C4-2B (cell line): ENCODE measurements at regions not wholly inside any gene's neighbourhood (a gene's known extent, or its start where the extent isn't known, plus 50 kb on each side); places are given as distances from the start of the nearest gene placed in this dataset.

Experiments used
- H3K27ac ChIP-seq: fragments of 450-650 bp; 2 replicates; pipeline ENCODE4 v1.5.1; 2017
- CTCF ChIP-seq: fragments of 450-650 bp; conservative IDR thresholded peaks from 2 replicates; pipeline ENCODE4 v1.5.1; 2017; ENCODE audit warnings: mild to moderate bottlenecking
- ZFX ChIP-seq: fragments of 450-650 bp; IDR thresholded peaks from 2 replicates; pipeline ENCODE4 v1.6.1; 2017

- no peak overlapping the region for H3K27ac ChIP-seq
- no peak for TF ChIP-seq CTCF
- no peak for TF ChIP-seq ZFX
These were observed 748.1 kb downstream of the DACH1 start for GRCh38 chr13:71118779-71119364.

- H3K27ac ChIP-seq: no peak overlapping the region
- no peak for TF ChIP-seq CTCF
- no peak for TF ChIP-seq ZFX
These were observed 749.1 kb downstream of the DACH1 start for GRCh38 chr13:71117920-71118319.

DNA sequence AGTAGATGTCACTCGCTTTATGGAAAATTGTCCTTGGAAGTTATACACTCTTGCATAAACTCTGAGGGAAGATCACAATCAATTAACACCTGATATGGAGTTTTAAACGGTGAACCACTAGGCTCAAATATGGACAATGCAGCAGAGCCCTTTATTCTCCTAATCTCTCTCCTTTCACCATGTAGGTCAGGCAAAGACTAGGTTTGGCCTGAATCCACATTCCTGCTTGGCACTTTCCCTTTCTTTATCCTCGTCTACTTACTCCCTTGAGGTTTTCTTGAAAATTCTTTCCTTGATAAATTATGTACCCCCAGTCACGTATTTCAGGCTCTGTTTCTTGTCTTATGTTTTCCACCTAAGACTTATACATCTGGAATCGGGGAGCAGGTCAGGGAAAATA is 751.7 kb downstream of the DACH1 start:
- no peak overlapping the region for H3K27ac ChIP-seq
- no peak for TF ChIP-seq ZFX
- no peak for TF ChIP-seq CTCF

DNA sequence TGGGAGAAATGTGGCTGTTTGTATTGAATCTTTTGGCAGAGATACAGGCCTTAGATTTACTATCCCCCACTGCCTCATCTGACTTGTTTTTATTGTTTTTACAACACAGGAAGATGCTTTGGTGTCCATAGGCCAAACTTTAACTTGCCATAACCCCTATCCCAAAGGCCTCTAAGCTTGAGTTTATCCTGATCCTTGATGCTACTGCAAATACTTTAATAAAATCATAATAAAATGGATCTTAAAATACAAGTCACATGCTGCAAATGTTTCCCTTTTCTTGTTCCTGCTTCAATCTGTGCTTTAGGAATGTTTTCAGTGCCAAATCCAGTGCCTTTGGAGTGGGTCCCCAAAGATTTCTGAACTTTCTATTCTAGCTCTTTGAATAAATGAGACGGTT is 770.6 kb downstream of the DACH1 start:
- TF ChIP-seq CTCF (no peak), ZFX (no peak)
- no peak overlapping the region for H3K27ac ChIP-seq

DNA sequence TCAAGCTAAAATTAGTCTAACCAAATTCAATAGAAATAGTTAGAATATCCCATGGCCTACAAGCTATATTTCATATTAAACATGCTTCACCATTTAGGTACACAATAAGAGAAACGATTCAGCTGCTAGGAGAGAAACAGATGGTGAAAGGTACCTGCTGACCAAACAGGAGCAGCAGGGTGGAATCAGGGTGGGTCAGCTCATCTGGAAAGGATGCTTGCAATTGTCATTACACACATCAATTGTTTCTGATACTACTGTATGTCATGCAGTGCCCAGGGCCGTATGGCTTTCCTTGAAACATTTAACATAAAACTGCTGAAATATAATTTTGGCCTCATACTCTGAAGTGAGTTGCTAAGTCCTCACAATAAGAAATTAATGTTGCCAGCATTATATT is 776.0 kb downstream of the DACH1 start:
- no peak overlapping the region for H3K27ac ChIP-seq
- TF ChIP-seq CTCF: no peak
- TF ChIP-seq ZFX: no peak

DNA sequence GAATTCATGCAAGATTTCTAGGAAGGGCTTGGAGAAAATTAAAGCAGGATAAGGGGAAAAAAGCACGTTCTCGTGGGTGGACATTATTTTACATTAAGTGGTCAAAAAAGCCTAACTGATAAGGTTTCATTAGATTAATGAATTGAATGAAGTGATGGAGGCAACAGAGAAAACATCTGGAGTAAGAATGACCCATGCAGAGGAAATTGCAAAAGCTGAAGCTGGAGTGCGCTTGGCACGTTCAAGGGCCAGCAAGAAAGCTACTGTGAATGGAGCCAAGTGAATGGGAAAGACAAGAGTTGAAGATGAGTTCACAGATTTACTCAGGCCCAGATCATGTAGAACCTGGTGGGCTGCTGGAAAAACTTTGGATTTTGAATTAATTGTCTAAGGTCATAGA is 777.9 kb downstream of the DACH1 start:
- H3K27ac ChIP-seq: no peak overlapping the region
- TF ChIP-seq ZFX: no peak

DNA sequence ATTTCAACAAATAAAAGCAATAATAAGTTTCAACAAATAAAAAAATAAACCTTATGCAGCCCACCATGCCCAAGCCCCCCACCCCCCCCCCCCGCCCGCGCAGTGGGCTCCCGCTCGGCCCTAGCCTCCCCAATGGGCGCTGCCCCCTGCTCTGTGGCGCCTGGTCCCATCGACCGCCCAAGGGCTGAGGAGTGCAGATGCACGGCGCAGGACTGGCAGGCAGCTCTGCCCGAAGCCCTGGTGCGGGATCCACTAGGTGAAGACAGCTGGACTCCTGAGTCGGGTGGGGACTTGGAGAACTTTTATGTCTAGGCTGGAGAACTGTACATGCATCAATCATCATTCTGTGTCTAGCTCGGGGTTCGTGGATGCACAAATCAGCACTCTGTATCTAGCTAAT is 779.6 kb downstream of the DACH1 start:
- no peak for TF ChIP-seq ZFX
- TF ChIP-seq CTCF: no peak
- no peak overlapping the region for H3K27ac ChIP-seq

DNA sequence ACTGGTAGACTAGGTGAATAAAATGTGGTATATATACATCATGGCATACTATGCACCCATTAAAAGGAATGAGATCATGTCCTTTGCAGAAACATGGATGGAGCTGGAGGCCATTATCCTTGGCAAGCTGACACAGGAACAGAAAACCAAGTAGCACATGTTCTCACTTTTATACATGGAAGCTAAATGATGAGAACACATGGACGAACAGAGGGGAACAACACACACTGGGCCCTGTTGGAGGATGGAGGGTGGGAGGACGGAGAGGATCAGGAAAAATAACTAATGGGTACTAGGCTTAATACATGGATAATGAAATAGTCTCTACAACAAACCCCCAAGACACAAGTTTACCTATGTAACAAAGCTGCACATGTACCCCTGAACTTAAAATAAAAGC is 780.0 kb downstream of the DACH1 start:
- no peak for TF ChIP-seq CTCF
- no peak for TF ChIP-seq ZFX
- no peak overlapping the region for H3K27ac ChIP-seq
